ENCODE measurements at regions not wholly inside any gene's neighbourhood (a gene's known extent, or its start where the extent isn't known, plus 50 kb on each side); places are given as distances from the start of the nearest gene placed in this dataset.
A peak's percentile ranks its signal among the peaks of the same experiment; 100 is the strongest.

DNA sequence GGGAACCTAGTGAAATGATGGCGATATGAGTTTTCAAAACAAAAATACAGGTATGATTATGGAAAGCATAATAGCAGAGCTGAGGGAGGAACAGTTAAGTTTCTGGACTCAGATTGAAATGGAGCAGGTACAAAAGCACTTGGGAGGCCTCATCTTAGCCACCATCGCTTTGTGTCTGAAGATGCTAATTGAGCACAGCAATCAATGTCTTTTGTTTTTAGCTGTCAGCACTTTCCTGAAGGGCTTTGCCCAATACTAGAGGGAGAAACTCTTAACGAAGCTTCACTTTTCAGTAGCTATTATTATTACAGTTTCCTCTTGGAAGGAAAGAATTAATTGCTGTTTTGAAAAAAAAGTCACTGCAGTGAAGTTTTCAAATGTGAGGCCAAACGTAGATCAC lies 348.7 kb downstream of the RWDD3 start:
- CTCF ChIA-PET (ENCODE audit: low intra/inter-chr PET ratio, low total read pairs) = no interaction called here
- TF ChIP-seq MAFK (conservative IDR thresholded peaks at IDR 0.05 in 1 of 2, IDR thresholded peaks at IDR 0.05 in 1 of 2; ENCODE audit: low read length in 2 of 2) (peak in 1 of 2 experiments; percentile 20; a peak in 1 of 4 replicates), XBP1 (CRISPR knock-in tag; IDR thresholded peaks at IDR 0.05) (no peak)
- Histone ChIP-seq H4K20me1 (ENCODE audit: insufficient read depth, low read length) (no peaks in the 10 kb centered on the region), H3K4me2 (ENCODE audit: low read depth, low read length) (no peak overlapping the region), H3K9ac (ENCODE audit: insufficient read depth, low read depth, low read length) (no peak overlapping the region), H3K4me3 (replicated peaks in 1 of 3; ENCODE audit: insufficient read depth in 1 of 3, low read depth in 2 of 3, low read length in 3 of 3) (no peak overlapping the region), H3K79me2 (ENCODE audit: insufficient read depth, low read length) (no peaks in the 10 kb centered on the region), H3K4me1 (ENCODE audit: insufficient read depth, low read length) (no peaks in the 10 kb centered on the region), H3K27me3 (ENCODE audit: control insufficient read depth in 1 of 2, insufficient read depth in 2 of 2, low read length in 2 of 2) (no peaks in the 10 kb centered on the region), H2AFZ (ENCODE audit: low read length) (no peak overlapping the region), H3K36me3 (replicated peaks in 1 of 2; ENCODE audit: control insufficient read depth in 1 of 2, insufficient read depth in 2 of 2, low read length in 2 of 2) (no peaks in the 10 kb centered on the region), H3K27ac (ENCODE audit: extremely low read length, insufficient read depth, low read length) (no peak overlapping the region), H3K9me3 (ENCODE audit: low read length) (no peaks in the 10 kb centered on the region)
- no TSS peak for BruUV-seq (replicated peaks)
- ATAC-seq (no peak), DNase-seq (ENCODE audit: low spot score) (no peak), FAIRE-seq (no peak)
- POLR2A ChIA-PET = no interaction called here
- in situ Hi-C loops (cut with HindIII; ENCODE audit: extremely low pct_ligation_motif_present, low pct_unique_long_range_greater_than_20kb) = no loop called here
- WGBS (ENCODE audit: low lambda C conversion rate) = 6% methylated on average over 4 of the region's 4 CpGs
- intact Hi-C loops (cut with micrococcal nuclease; ENCODE audit: unreplicated experiment) = no loop called here

DNA sequence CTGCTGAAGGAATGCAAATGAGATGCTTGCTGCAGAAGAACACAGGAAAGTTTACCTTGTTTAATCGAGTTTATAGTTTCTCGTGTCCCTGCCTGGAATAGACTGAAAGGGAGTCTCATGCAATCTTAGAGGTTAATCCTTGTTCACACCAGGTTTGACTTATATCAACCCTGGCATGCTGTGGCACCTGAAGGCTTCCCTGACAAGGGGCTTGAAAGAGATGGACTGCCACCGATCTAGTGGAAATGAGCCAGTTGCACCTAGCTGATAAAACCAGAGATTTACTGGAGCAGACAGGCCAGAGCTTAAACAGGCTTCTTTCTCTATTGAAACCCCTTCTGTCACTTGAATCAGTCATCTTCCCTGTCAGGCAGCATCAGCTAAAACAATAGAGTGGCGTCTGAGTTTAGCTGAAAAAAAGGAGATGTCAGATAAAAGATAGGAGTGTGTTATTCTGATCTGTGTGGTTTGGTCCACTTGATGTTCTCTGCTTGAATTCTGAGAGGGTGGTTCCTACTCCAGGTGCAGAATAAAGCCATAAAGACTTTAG lies 349.7 kb downstream of the RWDD3 start:
- Histone ChIP-seq H4K20me1 (ENCODE audit: insufficient read depth, low read length) (no peaks in the 10 kb centered on the region), H3K4me3 (replicated peaks in 1 of 3; ENCODE audit: insufficient read depth in 1 of 3, low read depth in 2 of 3, low read length in 3 of 3) (no peak overlapping the region), H3K36me3 (replicated peaks in 1 of 2; ENCODE audit: control insufficient read depth in 1 of 2, insufficient read depth in 2 of 2, low read length in 2 of 2) (no peaks in the 10 kb centered on the region), H3K4me2 (ENCODE audit: low read depth, low read length) (no peak overlapping the region), H3K4me1 (ENCODE audit: insufficient read depth, low read length) (no peaks in the 10 kb centered on the region), H2AFZ (ENCODE audit: low read length) (no peak overlapping the region), H3K9ac (ENCODE audit: insufficient read depth, low read depth, low read length) (no peak overlapping the region), H3K27me3 (ENCODE audit: control insufficient read depth in 1 of 2, insufficient read depth in 2 of 2, low read length in 2 of 2) (no peaks in the 10 kb centered on the region), H3K27ac (ENCODE audit: extremely low read length, insufficient read depth, low read length) (no peak overlapping the region), H3K79me2 (ENCODE audit: insufficient read depth, low read length) (no peaks in the 10 kb centered on the region), H3K9me3 (ENCODE audit: low read length) (no peaks in the 10 kb centered on the region)
- in situ Hi-C loops (cut with HindIII; ENCODE audit: extremely low pct_ligation_motif_present, low pct_unique_long_range_greater_than_20kb) = no loop called here
- no peak for DNase-seq (ENCODE audit: low spot score)
- POLR2A ChIA-PET = no interaction called here
- 0% methylated on average over 4 of the region's 4 CpGs for WGBS (ENCODE audit: low lambda C conversion rate)
- CTCF ChIA-PET (ENCODE audit: low intra/inter-chr PET ratio, low total read pairs) = no interaction called here
- no peak for FAIRE-seq
- no TSS peak for BruUV-seq (replicated peaks)
- ATAC-seq = no peak
- intact Hi-C loops (cut with micrococcal nuclease; ENCODE audit: unreplicated experiment) = no loop called here
- TF ChIP-seq ZNF234 (CRISPR knock-in tag; conservative IDR thresholded peaks at IDR 0.05) (no peak), RBM39 (IDR thresholded peaks at IDR 0.05; ENCODE audit: low read depth, low read length, poor library complexity, severe bottlenecking) (no peak), ZMYM3 (CRISPR knock-in tag; IDR thresholded peaks at IDR 0.05) (no peak), ZSCAN22 (CRISPR knock-in tag; IDR thresholded peaks at IDR 0.05) (no peak), YEATS4 (CRISPR knock-in tag; IDR thresholded peaks at IDR 0.05; ENCODE audit: borderline replicate concordance) (no peak), FOXA1 (IDR thresholded peaks at IDR 0.05) (no peak), FOXA1 (CRISPR knock-in tag; IDR thresholded peaks at IDR 0.05) (no peak), ZNF749 (CRISPR knock-in tag; IDR thresholded peaks at IDR 0.05; ENCODE audit: borderline replicate concordance) (no peak), TAF1 (CRISPR knock-in tag; IDR thresholded peaks at IDR 0.05) (no peak), SMARCC2 (IDR thresholded peaks at IDR 0.05) (no peak)
- TF ChIP-seq, protein P1, sequence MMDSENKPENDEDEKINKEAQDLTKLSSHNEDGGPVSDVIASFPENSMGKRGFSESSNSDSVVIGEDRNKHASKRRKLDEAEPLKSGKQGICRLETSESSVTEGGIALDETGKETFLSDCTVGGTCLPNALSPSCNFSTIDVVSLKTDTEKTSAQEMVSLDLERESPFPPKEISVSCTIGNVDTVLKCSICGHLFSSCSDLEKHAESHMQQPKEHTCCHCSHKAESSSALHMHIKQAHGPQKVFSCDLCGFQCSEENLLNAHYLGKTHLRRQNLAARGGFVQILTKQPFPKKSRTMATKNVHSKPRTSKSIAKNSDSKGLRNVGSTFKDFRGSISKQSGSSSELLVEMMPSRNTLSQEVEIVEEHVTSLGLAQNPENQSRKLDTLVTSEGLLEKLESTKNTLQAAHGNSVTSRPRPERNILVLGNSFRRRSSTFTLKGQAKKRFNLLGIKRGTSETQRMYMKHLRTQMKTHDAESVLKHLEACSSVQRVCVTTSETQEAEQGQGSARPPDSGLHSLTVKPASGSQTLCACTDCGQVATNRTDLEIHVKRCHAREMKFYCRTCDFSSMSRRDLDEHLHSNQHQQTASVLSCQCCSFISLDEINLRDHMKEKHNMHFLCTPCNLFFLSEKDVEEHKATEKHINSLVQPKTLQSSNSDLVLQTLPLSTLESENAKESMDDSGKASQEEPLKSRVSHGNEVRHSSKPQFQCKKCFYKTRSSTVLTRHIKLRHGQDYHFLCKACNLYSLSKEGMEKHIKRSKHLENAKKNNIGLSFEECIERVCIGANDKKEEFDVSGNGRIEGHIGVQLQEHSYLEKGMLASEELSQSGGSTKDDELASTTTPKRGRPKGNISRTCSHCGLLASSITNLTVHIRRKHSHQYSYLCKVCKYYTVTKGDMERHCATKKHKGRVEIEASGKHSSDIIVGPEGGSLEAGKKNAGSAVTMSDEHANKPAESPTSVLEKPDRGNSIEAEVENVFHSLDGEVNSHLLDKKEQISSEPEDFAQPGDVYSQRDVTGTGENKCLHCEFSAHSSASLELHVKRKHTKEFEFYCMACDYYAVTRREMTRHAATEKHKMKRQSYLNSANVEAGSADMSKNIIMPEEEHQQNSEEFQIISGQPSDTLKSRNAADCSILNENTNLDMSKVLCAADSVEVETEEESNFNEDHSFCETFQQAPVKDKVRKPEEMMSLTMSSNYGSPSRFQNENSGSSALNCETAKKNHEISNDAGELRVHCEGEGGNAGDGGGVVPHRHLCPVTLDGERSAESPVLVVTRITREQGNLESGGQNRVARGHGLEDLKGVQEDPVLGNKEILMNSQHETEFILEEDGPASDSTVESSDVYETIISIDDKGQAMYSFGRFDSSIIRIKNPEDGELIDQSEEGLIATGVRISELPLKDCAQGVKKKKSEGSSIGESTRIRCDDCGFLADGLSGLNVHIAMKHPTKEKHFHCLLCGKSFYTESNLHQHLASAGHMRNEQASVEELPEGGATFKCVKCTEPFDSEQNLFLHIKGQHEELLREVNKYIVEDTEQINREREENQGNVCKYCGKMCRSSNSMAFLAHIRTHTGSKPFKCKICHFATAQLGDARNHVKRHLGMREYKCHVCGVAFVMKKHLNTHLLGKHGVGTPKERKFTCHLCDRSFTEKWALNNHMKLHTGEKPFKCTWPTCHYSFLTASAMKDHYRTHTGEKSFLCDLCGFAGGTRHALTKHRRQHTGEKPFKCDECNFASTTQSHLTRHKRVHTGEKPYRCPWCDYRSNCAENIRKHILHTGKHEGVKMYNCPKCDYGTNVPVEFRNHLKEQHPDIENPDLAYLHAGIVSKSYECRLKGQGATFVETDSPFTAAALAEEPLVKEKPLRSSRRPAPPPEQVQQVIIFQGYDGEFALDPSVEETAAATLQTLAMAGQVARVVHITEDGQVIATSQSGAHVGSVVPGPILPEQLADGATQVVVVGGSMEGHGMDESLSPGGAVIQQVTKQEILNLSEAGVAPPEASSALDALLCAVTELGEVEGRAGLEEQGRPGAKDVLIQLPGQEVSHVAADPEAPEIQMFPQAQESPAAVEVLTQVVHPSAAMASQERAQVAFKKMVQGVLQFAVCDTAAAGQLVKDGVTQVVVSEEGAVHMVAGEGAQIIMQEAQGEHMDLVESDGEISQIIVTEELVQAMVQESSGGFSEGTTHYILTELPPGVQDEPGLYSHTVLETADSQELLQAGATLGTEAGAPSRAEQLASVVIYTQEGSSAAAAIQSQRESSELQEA (CRISPR knock-in tag; IDR thresholded peaks at IDR 0.05; ENCODE audit: not compliant biosample characterization) = no peak
